PFSK-1 (cell line): ENCODE measurements at regions not wholly inside any gene's neighbourhood (a gene's known extent, or its start where the extent isn't known, plus 50 kb on each side); places are given as distances from the start of the nearest gene placed in this dataset.

Source experiments
- FOXP2 ChIP-seq: optimal IDR thresholded peaks from 2 replicates; pipeline ENCODE3; 2011; ENCODE audit warnings: borderline replicate concordance, control low read depth, inconsistent platforms; ENCODE audit not compliant: insufficient read depth; ENCODE audit errors: extremely low read length, extremely low read depth
- TAF1 ChIP-seq: IDR thresholded peaks from 2 replicates; pipeline ENCODE4 v1.6.1; 2012; ENCODE audit warnings: low read length, control low read depth, borderline replicate concordance; ENCODE audit not compliant: insufficient read depth

GRCh38 chr2:222804351-222804750 lies 56.5 kb upstream of the ACSL3 start:
- no peak for TF ChIP-seq TAF1
- TF ChIP-seq FOXP2: no peak
